ENCODE measurements at regions not wholly inside any gene's neighbourhood (a gene's known extent, or its start where the extent isn't known, plus 50 kb on each side); places are given as distances from the start of the nearest gene placed in this dataset.

GRCh38 chr2:53448591-53448990, 319.0 kb upstream of the CHAC2 start:
- 47 to 51% methylated on average over 1 of the region's 1 CpG for WGBS, 2 donors
- TF ChIP-seq CTCF (IDR thresholded peaks at IDR 0.05) (no peak), POLR2A (IDR thresholded peaks at IDR 0.05) (no peak)
- no peak overlapping the region for H3K4me3 ChIP-seq (ENCODE audit: low read depth, poor library complexity, severe bottlenecking)
- intact Hi-C loops (cut with DNase I; ENCODE audit: low total_unique reads) = no loop called here
- DNase-seq (ENCODE audit: low spot score in 2 of 2) = no peak

GRCh38 chr2:53448086-53448485, 319.5 kb upstream of the CHAC2 start:
- DNase-seq (ENCODE audit: low spot score in 2 of 2) = no peak
- no peak overlapping the region for H3K4me3 ChIP-seq (ENCODE audit: low read depth, poor library complexity, severe bottlenecking)
- intact Hi-C loops (cut with DNase I; ENCODE audit: low total_unique reads) = no loop called here
- TF ChIP-seq POLR2A (IDR thresholded peaks at IDR 0.05) = no peak
- no peak for TF ChIP-seq CTCF (IDR thresholded peaks at IDR 0.05)
- WGBS, 2 donors = 54 to 79% methylated on average over 5 of the region's 5 CpGs

- 57 to 59% methylated on average over 7 of the region's 7 CpGs for WGBS, 2 donors
These were observed 322.1 kb upstream of the CHAC2 start for GRCh38 chr2:53445383-53446070.

GRCh38 chr2:53442783-53443182, 324.8 kb upstream of the CHAC2 start:
- no peak for DNase-seq (ENCODE audit: low spot score in 2 of 2)

More at GRCh38 chr2:53445383-53446070, 322.1 kb upstream of the CHAC2 start:
- no peak for TF ChIP-seq POLR2A (IDR thresholded peaks at IDR 0.05)
- no peak for TF ChIP-seq CTCF (IDR thresholded peaks at IDR 0.05)
- DNase-seq (ENCODE audit: low spot score in 2 of 2) = no peak
- intact Hi-C loops (cut with DNase I; ENCODE audit: low total_unique reads) = no loop called here
- H3K4me3 ChIP-seq (ENCODE audit: low read depth, poor library complexity, severe bottlenecking) = no peak overlapping the region

GRCh38 chr2:53442093-53442492, 325.5 kb upstream of the CHAC2 start:
- intact Hi-C loops (cut with DNase I; ENCODE audit: low total_unique reads) = no loop called here
- no peak overlapping the region for H3K4me3 ChIP-seq (ENCODE audit: low read depth, poor library complexity, severe bottlenecking)
- no peak for DNase-seq (ENCODE audit: low spot score in 2 of 2)
- TF ChIP-seq POLR2A (IDR thresholded peaks at IDR 0.05) (no peak), CTCF (IDR thresholded peaks at IDR 0.05) (no peak)

More at GRCh38 chr2:53442783-53443182, 324.8 kb upstream of the CHAC2 start:
- no peak overlapping the region for H3K4me3 ChIP-seq (ENCODE audit: low read depth, poor library complexity, severe bottlenecking)
- WGBS, 2 donors = 60 to 67% methylated on average over 4 of the region's 4 CpGs
- no peak for TF ChIP-seq POLR2A (IDR thresholded peaks at IDR 0.05)
- TF ChIP-seq CTCF (IDR thresholded peaks at IDR 0.05) = no peak
- intact Hi-C loops (cut with DNase I; ENCODE audit: low total_unique reads) = no loop called here

GRCh38 chr2:53438692-53439091, 328.9 kb upstream of the CHAC2 start:
- 79 to 90% methylated on average over 1 of the region's 1 CpG for WGBS, 2 donors
- H3K4me3 ChIP-seq (ENCODE audit: low read depth, poor library complexity, severe bottlenecking) = no peak overlapping the region
- intact Hi-C loops (cut with DNase I; ENCODE audit: low total_unique reads) = no loop called here
- TF ChIP-seq POLR2A (IDR thresholded peaks at IDR 0.05) = no peak
- no peak for TF ChIP-seq CTCF (IDR thresholded peaks at IDR 0.05)
- DNase-seq (ENCODE audit: low spot score in 2 of 2) = no peak

Data from lower leg skin (tissue), 4 donors.